ENCODE measurements at regions not wholly inside any gene's neighbourhood (a gene's known extent, or its start where the extent isn't known, plus 50 kb on each side); places are given as distances from the start of the nearest gene placed in this dataset.
A peak's percentile ranks its signal among the peaks of the same experiment; 100 is the strongest.
"Not testable (repeated sequence)": the region's sequence is repeated elsewhere in the genome, so short reads cannot be mapped to it uniquely, and the experiment has no call there.

GRCh38 chr7:155383756-155384491 is 74.0 kb upstream of the EN2 start:
- no peak overlapping the region for H3K4me3 Mint-ChIP-seq
- no peak overlapping the region for H3K27ac Mint-ChIP-seq
- no peaks in the 10 kb centered on the region for H3K36me3 Mint-ChIP-seq
- no peak for DNase-seq
- peaks cover 80% of the 10 kb centered on the region for H3K27me3 Mint-ChIP-seq
- no peaks in the 10 kb centered on the region for H3K9me3 Mint-ChIP-seq
- H3K4me1 Mint-ChIP-seq = peaks cover 14% of the 10 kb centered on the region

GRCh38 chr7:155384751-155385150 is 73.2 kb upstream of the EN2 start:
- H3K9me3 Mint-ChIP-seq = no peaks in the 10 kb centered on the region
- no peaks in the 10 kb centered on the region for H3K36me3 Mint-ChIP-seq
- H3K4me1 Mint-ChIP-seq = peaks cover 14% of the 10 kb centered on the region

GRCh38 chr7:155385182-155385581 is 72.7 kb upstream of the EN2 start:
- not testable (repeated sequence) for H3K27ac Mint-ChIP-seq
- peaks cover 69% of the 10 kb centered on the region for H3K27me3 Mint-ChIP-seq

More at GRCh38 chr7:155384751-155385150, 73.2 kb upstream of the EN2 start:
- no peak overlapping the region for H3K27ac Mint-ChIP-seq
- peaks cover 73% of the 10 kb centered on the region for H3K27me3 Mint-ChIP-seq
- no peak for DNase-seq
- H3K4me3 Mint-ChIP-seq = no peak overlapping the region

GRCh38 chr7:155386608-155387007 is 71.3 kb upstream of the EN2 start:
- H3K9me3 Mint-ChIP-seq = no peaks in the 10 kb centered on the region
- H3K36me3 Mint-ChIP-seq = no peaks in the 10 kb centered on the region
- H3K27me3 Mint-ChIP-seq = peaks cover 62% of the 10 kb centered on the region
- no peak overlapping the region for H3K4me3 Mint-ChIP-seq
- H3K27ac Mint-ChIP-seq = no peak overlapping the region
- peaks cover 3% of the 10 kb centered on the region for H3K4me1 Mint-ChIP-seq
- no peak for DNase-seq

More at GRCh38 chr7:155385182-155385581, 72.7 kb upstream of the EN2 start:
- H3K4me1 Mint-ChIP-seq = peaks cover 11% of the 10 kb centered on the region
- not testable (repeated sequence) for H3K36me3 Mint-ChIP-seq, H3K4me3 Mint-ChIP-seq, DNase-seq, H3K9me3 Mint-ChIP-seq

GRCh38 chr7:155387066-155387620 is 70.8 kb upstream of the EN2 start:
- Mint-ChIP-seq H3K27ac (no peak overlapping the region), H3K27me3 (peaks cover 57% of the 10 kb centered on the region), H3K4me1 (no peaks in the 10 kb centered on the region), H3K4me3 (no peak overlapping the region), H3K36me3 (no peaks in the 10 kb centered on the region), H3K9me3 (no peaks in the 10 kb centered on the region)
- DNase-seq = no peak

GRCh38 chr7:155388561-155388960 is 69.4 kb upstream of the EN2 start:
- H3K9me3 Mint-ChIP-seq = no peaks in the 10 kb centered on the region
- H3K4me1 Mint-ChIP-seq = no peaks in the 10 kb centered on the region
- H3K27me3 Mint-ChIP-seq = peaks cover 49% of the 10 kb centered on the region
- DNase-seq = no peak
- H3K36me3 Mint-ChIP-seq = no peaks in the 10 kb centered on the region
- no peak overlapping the region for H3K4me3 Mint-ChIP-seq
- H3K27ac Mint-ChIP-seq = no peak overlapping the region

GRCh38 chr7:155391414-155391813 is 66.5 kb upstream of the EN2 start:
- no peak overlapping the region for H3K4me3 Mint-ChIP-seq
- H3K27ac Mint-ChIP-seq = no peak overlapping the region
- H3K9me3 Mint-ChIP-seq = no peaks in the 10 kb centered on the region
- H3K27me3 Mint-ChIP-seq = peaks cover 36% of the 10 kb centered on the region
- no peaks in the 10 kb centered on the region for H3K4me1 Mint-ChIP-seq
- H3K36me3 Mint-ChIP-seq = no peaks in the 10 kb centered on the region
- DNase-seq = no peak

- Mint-ChIP-seq H3K4me3 (no peak overlapping the region), H3K9me3 (no peaks in the 10 kb centered on the region), H3K27me3 (peaks cover 27% of the 10 kb centered on the region), H3K4me1 (no peaks in the 10 kb centered on the region), H3K27ac (no peak overlapping the region), H3K36me3 (no peaks in the 10 kb centered on the region)
- no peak for DNase-seq
Measured at GRCh38 chr7:155392726-155393570, 65.0 kb upstream of the EN2 start.

GRCh38 chr7:155394413-155394812 is 63.5 kb upstream of the EN2 start:
- no peak for DNase-seq
- H3K4me1 Mint-ChIP-seq = no peaks in the 10 kb centered on the region
- no peak overlapping the region for H3K27ac Mint-ChIP-seq
- H3K9me3 Mint-ChIP-seq = no peaks in the 10 kb centered on the region
- H3K4me3 Mint-ChIP-seq = no peak overlapping the region
- no peaks in the 10 kb centered on the region for H3K36me3 Mint-ChIP-seq
- H3K27me3 Mint-ChIP-seq = peaks cover 27% of the 10 kb centered on the region

GRCh38 chr7:155395176-155395797 is 62.6 kb upstream of the EN2 start:
- Mint-ChIP-seq H3K4me1 (no peaks in the 10 kb centered on the region), H3K36me3 (no peaks in the 10 kb centered on the region), H3K4me3 (no peak overlapping the region), H3K9me3 (no peaks in the 10 kb centered on the region), H3K27me3 (peaks cover 27% of the 10 kb centered on the region), H3K27ac (no peak overlapping the region)
- no peak for DNase-seq

GRCh38 chr7:155396661-155397060 is 61.3 kb upstream of the EN2 start:
- no peak overlapping the region for H3K4me3 Mint-ChIP-seq
- peaks cover 30% of the 10 kb centered on the region for H3K27me3 Mint-ChIP-seq
- no peak for DNase-seq
- no peaks in the 10 kb centered on the region for H3K9me3 Mint-ChIP-seq
- H3K4me1 Mint-ChIP-seq = no peaks in the 10 kb centered on the region
- H3K27ac Mint-ChIP-seq = no peak overlapping the region
- H3K36me3 Mint-ChIP-seq = no peaks in the 10 kb centered on the region

GRCh38 chr7:155397758-155398714 is 59.9 kb upstream of the EN2 start:
- not testable (repeated sequence) for H3K9me3 Mint-ChIP-seq, H3K4me1 Mint-ChIP-seq, H3K27ac Mint-ChIP-seq, DNase-seq, H3K4me3 Mint-ChIP-seq, H3K36me3 Mint-ChIP-seq
- peaks cover 33% of the 10 kb centered on the region for H3K27me3 Mint-ChIP-seq

GRCh38 chr7:155398944-155399343 is 59.0 kb upstream of the EN2 start:
- Mint-ChIP-seq H3K9me3 (peaks cover 1% of the 10 kb centered on the region), H3K27me3 (peaks cover 38% of the 10 kb centered on the region), H3K4me3 (no peak overlapping the region), H3K4me1 (no peaks in the 10 kb centered on the region), H3K27ac (no peak overlapping the region), H3K36me3 (no peaks in the 10 kb centered on the region)
- DNase-seq = peak; percentile 21

GRCh38 chr7:155399577-155399976 is 58.4 kb upstream of the EN2 start:
- H3K27me3 Mint-ChIP-seq = peaks cover 42% of the 10 kb centered on the region
- DNase-seq = no peak
- H3K4me3 Mint-ChIP-seq = no peak overlapping the region
- H3K4me1 Mint-ChIP-seq = no peaks in the 10 kb centered on the region
- peaks cover 1% of the 10 kb centered on the region for H3K9me3 Mint-ChIP-seq
- no peaks in the 10 kb centered on the region for H3K36me3 Mint-ChIP-seq
- no peak overlapping the region for H3K27ac Mint-ChIP-seq

Measured in activated naive CD8-positive, alpha-beta T cell treated with anti-CD3 and anti-CD28 coated beads for 36 hours (primary cell).